Activated B cell treated with CpG ODN at 0.5 μM for 24 hours (primary cell): ENCODE measurements at regions not wholly inside any gene's neighbourhood (a gene's known extent, or its start where the extent isn't known, plus 50 kb on each side); places are given as distances from the start of the nearest gene placed in this dataset.

Experiments
- ATAC-seq: fragments of 200-7000 bp; cut with Tn5 transposase; one replicate; pipeline ENCODE4 v1.10.0; 2021; ENCODE audit warnings: low read depth, mild to moderate bottlenecking, moderate library complexity
- CTCF ChIA-PET: fragments of 350-600 bp; sonication (Branson Sonifier 250); formaldehyde crosslinking; loops from one replicate; lab custom pipeline; 2021; ENCODE audit warnings: antibody characterized with exemption; lab: Charles Lee
- POLR2A ChIA-PET: fragments of 350-600 bp; sonication (Branson Sonifier 250); formaldehyde crosslinking; loops from one replicate; lab custom pipeline; 2021; ENCODE audit warnings: antibody characterized with exemption; lab: Charles Lee
- DNase-seq: peaks from one replicate; pipeline ENCODE4 v3.0.0; 2022
- H3K27ac Mint-ChIP-seq: one replicate; pipeline ENCODE4 v1.8.0; 2020; ENCODE audit warnings: mixed read lengths
- H3K27me3 Mint-ChIP-seq: one replicate; pipeline ENCODE4 v1.8.0; 2021; ENCODE audit warnings: mixed read lengths
- H3K36me3 Mint-ChIP-seq: one replicate; pipeline ENCODE4 v1.8.0; 2021; ENCODE audit warnings: low read depth, mixed read lengths
- H3K4me1 Mint-ChIP-seq: one replicate; pipeline ENCODE4 v1.8.0; 2021; ENCODE audit warnings: mixed read lengths
- H3K4me3 Mint-ChIP-seq: one replicate; pipeline ENCODE4 v1.8.0; 2020; ENCODE audit warnings: mild to moderate bottlenecking, mixed read lengths
- H3K9me3 Mint-ChIP-seq: one replicate; pipeline ENCODE4 v1.8.0; 2020; ENCODE audit warnings: mixed read lengths
- intact Hi-C: fragments of 100-400 bp; cut with micrococcal nuclease; formaldehyde crosslinking; loops from one replicate; pipeline ENCODE4 v1.15.1; 2024
- TF ChIP-seq, protein P1 (sequence below): fragments of 200-600 bp; IDR thresholded peaks from one replicate; pipeline ENCODE4 v1.8.0; 2022; ENCODE audit warnings: antibody characterized with exemption, mild to moderate bottlenecking

- DNase-seq (no peak), ATAC-seq (no peak)
- Mint-ChIP-seq H3K27me3 (no peaks in the 10 kb centered on the region), H3K9me3 (no peaks in the 10 kb centered on the region), H3K36me3 (peaks cover 1% of the 10 kb centered on the region), H3K4me3 (no peak overlapping the region), H3K4me1 (no peaks in the 10 kb centered on the region), H3K27ac (no peak overlapping the region)
- CTCF ChIA-PET = no interaction called here
- POLR2A ChIA-PET = no interaction called here
- intact Hi-C loops = no loop called here
- TF ChIP-seq, protein P1, sequence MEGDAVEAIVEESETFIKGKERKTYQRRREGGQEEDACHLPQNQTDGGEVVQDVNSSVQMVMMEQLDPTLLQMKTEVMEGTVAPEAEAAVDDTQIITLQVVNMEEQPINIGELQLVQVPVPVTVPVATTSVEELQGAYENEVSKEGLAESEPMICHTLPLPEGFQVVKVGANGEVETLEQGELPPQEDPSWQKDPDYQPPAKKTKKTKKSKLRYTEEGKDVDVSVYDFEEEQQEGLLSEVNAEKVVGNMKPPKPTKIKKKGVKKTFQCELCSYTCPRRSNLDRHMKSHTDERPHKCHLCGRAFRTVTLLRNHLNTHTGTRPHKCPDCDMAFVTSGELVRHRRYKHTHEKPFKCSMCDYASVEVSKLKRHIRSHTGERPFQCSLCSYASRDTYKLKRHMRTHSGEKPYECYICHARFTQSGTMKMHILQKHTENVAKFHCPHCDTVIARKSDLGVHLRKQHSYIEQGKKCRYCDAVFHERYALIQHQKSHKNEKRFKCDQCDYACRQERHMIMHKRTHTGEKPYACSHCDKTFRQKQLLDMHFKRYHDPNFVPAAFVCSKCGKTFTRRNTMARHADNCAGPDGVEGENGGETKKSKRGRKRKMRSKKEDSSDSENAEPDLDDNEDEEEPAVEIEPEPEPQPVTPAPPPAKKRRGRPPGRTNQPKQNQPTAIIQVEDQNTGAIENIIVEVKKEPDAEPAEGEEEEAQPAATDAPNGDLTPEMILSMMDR = no peak
Measured at GRCh38 chr2:239902749-239903201, 122.4 kb downstream of the NDUFA10 start.

GRCh38 chr2:239898292-239898925 is 126.7 kb downstream of the NDUFA10 start:
- POLR2A ChIA-PET = no interaction called here

DNA sequence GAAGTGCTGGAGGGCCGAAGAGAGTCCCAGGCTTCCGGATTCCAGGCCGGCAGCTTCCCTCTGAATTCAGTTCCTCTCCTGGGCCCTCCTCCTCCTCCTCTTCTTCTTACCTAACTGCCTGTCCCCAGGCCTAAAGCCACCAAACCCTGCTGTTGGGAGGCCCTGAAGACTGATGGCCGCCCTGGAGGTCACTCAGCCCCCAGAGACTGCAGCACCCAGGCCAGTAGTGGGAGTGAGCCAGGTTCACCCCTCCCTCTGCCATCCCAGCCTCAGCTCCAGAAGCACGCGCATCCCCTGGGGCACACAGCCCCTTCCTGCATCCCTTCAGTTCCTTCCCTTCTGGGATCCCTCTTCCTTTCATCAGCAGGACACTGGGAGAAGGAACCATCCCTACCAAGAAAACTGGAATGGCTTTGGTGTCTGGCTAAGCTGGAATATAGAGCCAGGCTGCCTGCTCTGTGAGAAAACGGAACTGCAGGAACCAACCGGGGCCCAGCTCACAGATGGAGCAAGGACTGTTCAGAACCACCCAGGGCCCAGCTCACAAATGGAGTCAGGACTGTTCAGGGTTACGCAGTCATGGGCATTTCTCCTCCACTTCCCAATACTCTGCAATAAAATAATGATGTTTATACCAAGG is 127.4 kb downstream of the NDUFA10 start:
- H3K4me1 Mint-ChIP-seq = peaks cover 7% of the 10 kb centered on the region
- H3K36me3 Mint-ChIP-seq = no peaks in the 10 kb centered on the region
- DNase-seq (no peak), ATAC-seq (no peak)
- H3K27me3 Mint-ChIP-seq = peaks cover 14% of the 10 kb centered on the region
- ChIA-PET CTCF (interaction anchor here (0.9 kb wide), 1 partner anchor 9 kb away, joined by 3 read pairs; no protein-coding TSS in a partner anchor), POLR2A (no interaction called here)
- no peak overlapping the region for H3K27ac Mint-ChIP-seq
- TF ChIP-seq, protein P1 = no peak
- intact Hi-C loops = no loop called here
- no peaks in the 10 kb centered on the region for H3K9me3 Mint-ChIP-seq
- H3K4me3 Mint-ChIP-seq = no peak overlapping the region

More at GRCh38 chr2:239898292-239898925, 126.7 kb downstream of the NDUFA10 start:
- H3K27ac Mint-ChIP-seq = no peak overlapping the region
- H3K9me3 Mint-ChIP-seq = no peaks in the 10 kb centered on the region
- no peak for DNase-seq
- H3K4me1 Mint-ChIP-seq = peaks cover 7% of the 10 kb centered on the region
- intact Hi-C loops = no loop called here
- no peak overlapping the region for H3K4me3 Mint-ChIP-seq
- CTCF ChIA-PET = no interaction called here
- H3K36me3 Mint-ChIP-seq = no peaks in the 10 kb centered on the region
- H3K27me3 Mint-ChIP-seq = peaks cover 14% of the 10 kb centered on the region
- TF ChIP-seq, protein P1 = no peak
- ATAC-seq = no peak

DNA sequence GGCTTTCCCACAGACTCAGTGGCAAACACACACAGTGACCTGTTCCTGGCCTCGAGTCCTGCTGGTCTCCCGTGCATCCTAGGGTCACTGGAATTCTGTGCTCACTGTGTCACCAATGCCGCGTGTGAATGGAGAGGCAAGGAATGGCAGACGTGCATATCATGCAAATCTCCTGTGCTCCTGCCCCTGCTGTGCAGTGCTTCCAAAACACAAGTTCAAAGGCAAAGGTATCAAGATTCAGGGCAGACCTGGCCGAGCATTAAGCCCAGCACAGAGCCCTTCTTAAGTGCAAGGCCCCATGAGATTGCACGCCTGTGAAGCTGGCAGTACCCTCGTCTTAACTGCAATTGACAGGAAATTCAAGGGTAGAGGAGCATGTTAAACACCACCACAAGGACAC is 129.1 kb downstream of the NDUFA10 start:
- Mint-ChIP-seq H3K9me3 (no peaks in the 10 kb centered on the region), H3K27me3 (peaks cover 14% of the 10 kb centered on the region), H3K36me3 (no peaks in the 10 kb centered on the region), H3K4me1 (peaks cover 7% of the 10 kb centered on the region), H3K4me3 (no peak overlapping the region), H3K27ac (no peak overlapping the region)
- ChIA-PET POLR2A (no interaction called here), CTCF (no interaction called here)
- ATAC-seq (no peak), DNase-seq (no peak)
- TF ChIP-seq, protein P1 = no peak
- intact Hi-C loops = no loop called here

- Mint-ChIP-seq H3K9me3 (no peaks in the 10 kb centered on the region), H3K36me3 (no peaks in the 10 kb centered on the region), H3K27me3 (peaks cover 14% of the 10 kb centered on the region), H3K27ac (no peak overlapping the region), H3K4me3 (no peak overlapping the region), H3K4me1 (peaks cover 7% of the 10 kb centered on the region)
- no peak for ATAC-seq
- intact Hi-C loops = no loop called here
- ChIA-PET POLR2A (no interaction called here), CTCF (no interaction called here)
- TF ChIP-seq, protein P1 = no peak
- no peak for DNase-seq
Measured at GRCh38 chr2:239895669-239896068, 129.5 kb downstream of the NDUFA10 start.
